GM12891 (cell line): ENCODE measurements at regions not wholly inside any gene's neighbourhood (a gene's known extent, or its start where the extent isn't known, plus 50 kb on each side); places are given as distances from the start of the nearest gene placed in this dataset.

ENCODE experiments used
- POLR2A ChIP-seq: IDR thresholded peaks from 2 replicates; pipeline ENCODE4 v1.6.1; 2011; ENCODE audit warnings: low read depth, low read length, control low read depth
- POLR2AphosphoS5 ChIP-seq: IDR thresholded peaks from 2 replicates; pipeline ENCODE4 v1.6.1; 2011; ENCODE audit warnings: low read depth, low read length, control low read depth
- TAF1 ChIP-seq: IDR thresholded peaks from 2 replicates; pipeline ENCODE4 v1.6.1; 2011; ENCODE audit warnings: low read depth, low read length, control low read depth

DNA sequence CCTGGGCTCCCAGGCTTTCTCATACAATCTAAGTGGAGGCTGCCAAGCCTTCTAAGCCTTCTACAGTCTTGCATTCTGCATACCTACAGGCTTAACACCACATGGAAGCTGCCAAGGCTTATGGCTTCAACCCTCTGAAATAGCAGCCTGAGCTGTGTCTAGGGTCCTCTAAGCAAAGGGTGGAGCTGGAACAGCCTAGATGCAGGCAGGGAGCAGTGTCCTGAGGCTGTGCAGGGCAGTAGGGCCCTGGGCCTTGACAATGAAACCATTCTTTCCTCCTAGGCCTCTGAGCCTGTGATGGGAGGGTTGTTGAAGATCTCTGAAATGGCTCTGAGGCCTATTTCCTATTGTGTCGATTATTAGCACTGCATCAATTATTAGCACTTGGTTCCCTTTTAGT lies 150.9 kb upstream of the GRK3 start:
- no peak for TF ChIP-seq POLR2A
- no peak for TF ChIP-seq TAF1
- no peak for TF ChIP-seq POLR2AphosphoS5
